ENCODE measurements at regions not wholly inside any gene's neighbourhood (a gene's known extent, or its start where the extent isn't known, plus 50 kb on each side); places are given as distances from the start of the nearest gene placed in this dataset.

GRCh38 chr5:44713446-44713845 is 95.3 kb upstream of the MRPS30 start (continued):
- TF ChIP-seq HMGXB3 (CRISPR knock-in tag; IDR thresholded peaks at IDR 0.05; ENCODE audit: borderline replicate concordance) = no peak
- TF ChIP-seq ZKSCAN1 (IDR thresholded peaks at IDR 0.05; ENCODE audit: low read length) = no peak
- TF ChIP-seq HNRNPUL1 (IDR thresholded peaks at IDR 0.05; ENCODE audit: low read depth, low read length) = no peak

GRCh38 chr5:44711901-44712300 is 96.8 kb upstream of the MRPS30 start:
- DNase-seq (ENCODE audit: low spot score) = no peak
- 0% methylated on average over 1 of the region's 1 CpG for WGBS (ENCODE audit: low lambda C conversion rate)
- FAIRE-seq = no peak
- no peaks in the 10 kb centered on the region for H3K27me3 ChIP-seq (ENCODE audit: control insufficient read depth in 1 of 2, insufficient read depth in 2 of 2, low read length in 2 of 2)
- intact Hi-C loops (cut with micrococcal nuclease; ENCODE audit: unreplicated experiment) = no loop called here
- ChIA-PET CTCF (ENCODE audit: low intra/inter-chr PET ratio, low total read pairs) (no interaction called here), POLR2A (no interaction called here)
- no peak overlapping the region for H2AFZ ChIP-seq (ENCODE audit: low read length)
- H4K20me1 ChIP-seq (ENCODE audit: insufficient read depth, low read length) = no peaks in the 10 kb centered on the region
- no peaks in the 10 kb centered on the region for H3K9me3 ChIP-seq (ENCODE audit: low read length)
- no peak overlapping the region for H3K4me3 ChIP-seq (replicated peaks in 1 of 3; ENCODE audit: insufficient read depth in 1 of 3, low read depth in 2 of 3, low read length in 3 of 3)
- no TSS peak for BruUV-seq (replicated peaks)
- H3K27ac ChIP-seq (ENCODE audit: extremely low read length, insufficient read depth, low read length) = no peak overlapping the region
- no peaks in the 10 kb centered on the region for H3K36me3 ChIP-seq (replicated peaks in 1 of 2; ENCODE audit: control insufficient read depth in 1 of 2, insufficient read depth in 2 of 2, low read length in 2 of 2)
- H3K4me1 ChIP-seq (ENCODE audit: insufficient read depth, low read length) = no peaks in the 10 kb centered on the region
- H3K9ac ChIP-seq (ENCODE audit: insufficient read depth, low read depth, low read length) = no peak overlapping the region
- no peak overlapping the region for H3K4me2 ChIP-seq (ENCODE audit: low read depth, low read length)
- no peak for ATAC-seq
- H3K79me2 ChIP-seq (ENCODE audit: insufficient read depth, low read length) = no peaks in the 10 kb centered on the region
- in situ Hi-C loops (cut with HindIII; ENCODE audit: extremely low pct_ligation_motif_present, low pct_unique_long_range_greater_than_20kb) = no loop called here
- TF ChIP-seq ZNF564 (CRISPR knock-in tag; IDR thresholded peaks at IDR 0.05) (no peak), FOXP1 (IDR thresholded peaks at IDR 0.05) (no peak), FOXP1 (CRISPR knock-in tag; IDR thresholded peaks at IDR 0.05) (no peak), ZNF790 (CRISPR knock-in tag; IDR thresholded peaks at IDR 0.05; ENCODE audit: borderline replicate concordance) (no peak), RXRB (CRISPR knock-in tag; IDR thresholded peaks at IDR 0.05; ENCODE audit: borderline replicate concordance) (no peak), ZFAT (CRISPR knock-in tag; conservative IDR thresholded peaks at IDR 0.05) (no peak), HDAC1 (CRISPR knock-in tag; IDR thresholded peaks at IDR 0.05) (no peak), ZNF235 (CRISPR knock-in tag; IDR thresholded peaks at IDR 0.05; ENCODE audit: borderline replicate concordance) (no peak), MED8 (CRISPR knock-in tag; IDR thresholded peaks at IDR 0.05; ENCODE audit: insufficient replicate concordance) (no peak), ZBTB49 (CRISPR knock-in tag; IDR thresholded peaks at IDR 0.05; ENCODE audit: borderline replicate concordance) (no peak), CENPX (CRISPR knock-in tag; IDR thresholded peaks at IDR 0.05) (no peak), ATF7 (IDR thresholded peaks at IDR 0.05) (no peak), ATF7 (CRISPR knock-in tag; IDR thresholded peaks at IDR 0.05) (no peak), FOXO4 (CRISPR knock-in tag; conservative IDR thresholded peaks at IDR 0.05) (no peak)

Measured in HepG2 (cell line).